Right atrium auricular region (tissue), 2 donors: ENCODE measurements at regions not wholly inside any gene's neighbourhood (a gene's known extent, or its start where the extent isn't known, plus 50 kb on each side); places are given as distances from the start of the nearest gene placed in this dataset.
"Not testable (repeated sequence)": the region's sequence is repeated elsewhere in the genome, so short reads cannot be mapped to it uniquely, and the experiment has no call there.

ENCODE experiments used
- DNase-seq: peaks from one replicate; pipeline ENCODE4 v3.0.0-alpha.2; 2019; ENCODE audit warnings: low spot score
- H3K27ac ChIP-seq, 2 donors: fragments of 200-600 bp; sonication (generic); 1 replicate in 1 of 2; 2 replicates in 1 of 2; pipeline ENCODE4 v1.5.1; 2016 to 2019
- H3K27me3 ChIP-seq, 2 donors: fragments of 200-600 bp; sonication (generic); one replicate each; pipeline versions ENCODE4 v1.5.1 to v1.6.0; 2017 to 2019
- H3K36me3 ChIP-seq: fragments of 200-600 bp; sonication (generic); one replicate; pipeline ENCODE4 v1.5.1; 2016
- H3K4me1 ChIP-seq, 2 donors: fragments of 200-600 bp; sonication (generic); one replicate each; pipeline versions ENCODE4 v1.5.1 to v1.6.0; 2017 to 2019
- H3K4me3 ChIP-seq, 2 donors: fragments of 200-600 bp; sonication (generic); 1 replicate in 1 of 2; 2 replicates in 1 of 2; pipeline ENCODE4 v1.5.1; 2017 to 2019; ENCODE audit warnings: mild to moderate bottlenecking in 1 of 2, moderate library complexity in 1 of 2
- H3K9me3 ChIP-seq, 2 donors: fragments of 200-600 bp; sonication (generic); one replicate each; pipeline ENCODE4 v1.5.1; 2019
- TF ChIP-seq, protein P1 (sequence below), 2 donors: fragments of 200-600 bp; sonication (generic); IDR thresholded peaks; one replicate each; pipeline ENCODE4 v1.5.1; 2019; ENCODE audit warnings: antibody characterized with exemption in 2 of 2

DNA sequence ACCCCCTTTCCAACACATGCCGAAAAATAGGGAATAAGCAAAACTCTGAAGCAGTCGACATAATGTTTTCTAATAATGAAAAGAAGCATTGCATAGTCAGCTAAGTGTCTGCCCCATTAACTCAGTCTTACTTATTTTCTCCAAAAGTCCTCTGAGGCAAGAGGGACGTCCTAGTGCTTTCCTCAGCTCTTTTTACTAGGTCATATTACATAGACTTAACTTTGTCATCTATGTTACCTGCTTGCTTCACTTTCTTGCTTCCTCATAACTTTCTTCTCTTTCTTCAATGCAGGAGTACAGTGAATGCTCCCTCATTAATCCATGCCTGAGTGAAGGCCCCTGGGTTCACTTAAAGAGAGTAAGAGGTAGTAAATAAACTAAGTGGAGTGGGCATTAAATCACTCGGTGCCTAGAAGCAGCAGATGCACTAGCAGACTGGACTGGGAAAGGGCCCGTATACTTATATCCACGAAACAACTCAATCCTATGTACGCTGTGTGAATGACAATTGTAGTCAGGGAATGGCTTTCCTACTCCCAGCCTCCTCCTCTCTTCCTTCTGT, 210.5 kb upstream of the SPAG17 start:
- Histone ChIP-seq H3K27ac (no peak overlapping the region), H3K27me3 (peaks cover 0 to 5% of the 10 kb centered on the region in 2 donors), H3K36me3 (no peaks in the 10 kb centered on the region), H3K4me1 (no peaks in the 10 kb centered on the region), H3K4me3 (no peak overlapping the region), H3K9me3 (no peaks in the 10 kb centered on the region)
- no peak for DNase-seq
- TF ChIP-seq, protein P1, sequence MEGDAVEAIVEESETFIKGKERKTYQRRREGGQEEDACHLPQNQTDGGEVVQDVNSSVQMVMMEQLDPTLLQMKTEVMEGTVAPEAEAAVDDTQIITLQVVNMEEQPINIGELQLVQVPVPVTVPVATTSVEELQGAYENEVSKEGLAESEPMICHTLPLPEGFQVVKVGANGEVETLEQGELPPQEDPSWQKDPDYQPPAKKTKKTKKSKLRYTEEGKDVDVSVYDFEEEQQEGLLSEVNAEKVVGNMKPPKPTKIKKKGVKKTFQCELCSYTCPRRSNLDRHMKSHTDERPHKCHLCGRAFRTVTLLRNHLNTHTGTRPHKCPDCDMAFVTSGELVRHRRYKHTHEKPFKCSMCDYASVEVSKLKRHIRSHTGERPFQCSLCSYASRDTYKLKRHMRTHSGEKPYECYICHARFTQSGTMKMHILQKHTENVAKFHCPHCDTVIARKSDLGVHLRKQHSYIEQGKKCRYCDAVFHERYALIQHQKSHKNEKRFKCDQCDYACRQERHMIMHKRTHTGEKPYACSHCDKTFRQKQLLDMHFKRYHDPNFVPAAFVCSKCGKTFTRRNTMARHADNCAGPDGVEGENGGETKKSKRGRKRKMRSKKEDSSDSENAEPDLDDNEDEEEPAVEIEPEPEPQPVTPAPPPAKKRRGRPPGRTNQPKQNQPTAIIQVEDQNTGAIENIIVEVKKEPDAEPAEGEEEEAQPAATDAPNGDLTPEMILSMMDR (IDR thresholded peaks at IDR 0.05): no peak

DNA sequence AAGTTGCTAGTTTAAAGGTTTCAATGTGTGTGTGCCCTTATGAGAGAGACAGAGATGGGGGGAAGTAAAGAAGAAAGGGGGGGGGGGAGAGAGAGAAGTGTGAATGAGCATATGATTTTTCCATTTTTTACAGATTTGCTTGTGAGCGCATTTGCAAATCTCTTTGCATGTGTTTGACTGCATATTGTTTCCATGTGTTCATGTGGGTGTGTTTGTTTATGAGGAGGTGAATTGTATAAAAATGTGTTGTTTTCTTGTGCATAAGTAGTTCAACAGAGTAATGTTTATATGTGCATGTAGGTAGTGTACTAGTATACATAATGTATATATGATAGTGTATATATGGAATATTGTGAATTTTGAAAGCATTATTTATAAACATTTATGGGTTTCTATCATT, 205.9 kb upstream of the SPAG17 start:
- Histone ChIP-seq H3K36me3 (no peaks in the 10 kb centered on the region), H3K27ac (no peak overlapping the region), H3K27me3 (no peaks in the 10 kb centered on the region), H3K4me1 (no peaks in the 10 kb centered on the region), H3K4me3 (no peak overlapping the region), H3K9me3 (no peaks in the 10 kb centered on the region)
- TF ChIP-seq, protein P1 (IDR thresholded peaks at IDR 0.05): no peak
- DNase-seq: no peak

DNA sequence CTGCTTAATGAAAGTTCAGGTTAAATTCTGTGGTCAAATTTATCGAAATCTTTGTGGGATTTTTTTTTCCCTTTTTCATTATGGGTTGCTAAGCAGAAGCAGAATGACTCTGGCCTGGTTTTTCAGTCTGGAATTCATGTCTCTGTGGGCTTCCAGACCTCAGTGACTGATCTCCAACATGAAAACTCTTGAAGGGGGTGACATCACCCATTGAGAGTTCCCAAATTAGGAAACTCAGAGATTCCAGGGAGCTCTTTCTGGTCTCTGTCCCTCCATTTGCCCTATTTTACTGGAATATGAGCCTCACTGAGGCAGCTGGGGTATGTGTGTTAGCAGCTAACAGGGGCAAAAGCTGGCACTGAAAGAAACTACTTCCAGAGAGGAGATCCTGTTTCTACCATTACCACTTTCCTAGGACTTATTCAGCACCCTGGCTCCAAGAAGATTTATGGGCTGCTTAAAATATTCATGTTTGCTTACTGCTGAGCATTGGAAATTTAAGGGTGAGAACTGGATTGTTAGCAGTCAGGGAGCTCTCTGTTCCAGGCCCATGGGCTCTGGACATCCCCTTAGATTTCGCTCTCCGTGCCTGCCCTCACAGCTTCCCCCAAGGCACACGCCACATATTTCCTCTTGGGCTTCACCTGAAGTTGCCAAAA, 203.4 kb upstream of the SPAG17 start:
- TF ChIP-seq, protein P1 (IDR thresholded peaks at IDR 0.05): no peak

DNA sequence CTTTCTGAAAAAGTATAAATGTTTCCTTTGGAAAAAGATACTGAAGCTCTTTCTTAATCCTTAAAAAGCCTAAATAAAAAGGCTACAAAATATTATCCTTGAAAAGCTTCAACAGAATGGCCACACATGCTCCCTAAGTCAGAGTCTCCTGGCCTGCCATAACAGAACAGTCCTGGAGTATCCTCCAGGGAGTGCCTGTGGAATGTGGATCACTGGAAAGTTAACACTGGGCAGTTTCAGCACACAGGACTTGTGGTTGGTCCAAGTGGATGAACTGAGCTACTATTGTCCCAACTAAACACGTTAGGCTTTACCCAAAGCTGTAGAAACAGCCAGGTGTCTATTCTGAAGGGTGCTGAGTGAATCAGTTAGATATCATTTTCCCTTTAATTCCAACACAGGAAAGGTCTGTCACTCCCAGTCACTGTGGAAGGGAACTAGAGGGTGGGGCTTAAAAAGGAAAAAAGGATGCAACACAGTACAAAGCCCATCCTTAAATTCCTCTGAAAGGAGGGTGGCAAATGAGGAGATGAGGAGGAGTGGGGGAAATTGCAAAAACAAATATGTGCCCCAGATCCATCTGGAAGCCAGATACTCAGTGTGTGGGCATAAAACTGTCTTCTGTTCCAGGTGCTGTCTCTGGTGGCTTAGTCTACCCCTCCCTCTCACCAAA, 196.3 kb upstream of the SPAG17 start:
- Histone ChIP-seq H3K36me3 (no peaks in the 10 kb centered on the region), H3K4me1 (no peaks in the 10 kb centered on the region), H3K4me3 (no peak overlapping the region), H3K9me3 (peaks cover 0 to 4% of the 10 kb centered on the region in 2 donors), H3K27ac (no peak overlapping the region), H3K27me3 (no peaks in the 10 kb centered on the region)
- TF ChIP-seq, protein P1 (IDR thresholded peaks at IDR 0.05): no peak
- no peak for DNase-seq

More for the DNA sequence above, 203.4 kb upstream of the SPAG17 start:
- Histone ChIP-seq H3K27me3 (no peaks in the 10 kb centered on the region), H3K9me3 (no peaks in the 10 kb centered on the region), H3K4me1 (no peaks in the 10 kb centered on the region), H3K36me3 (no peaks in the 10 kb centered on the region), H3K4me3 (no peak overlapping the region), H3K27ac (no peak overlapping the region)
- DNase-seq: no peak

DNA sequence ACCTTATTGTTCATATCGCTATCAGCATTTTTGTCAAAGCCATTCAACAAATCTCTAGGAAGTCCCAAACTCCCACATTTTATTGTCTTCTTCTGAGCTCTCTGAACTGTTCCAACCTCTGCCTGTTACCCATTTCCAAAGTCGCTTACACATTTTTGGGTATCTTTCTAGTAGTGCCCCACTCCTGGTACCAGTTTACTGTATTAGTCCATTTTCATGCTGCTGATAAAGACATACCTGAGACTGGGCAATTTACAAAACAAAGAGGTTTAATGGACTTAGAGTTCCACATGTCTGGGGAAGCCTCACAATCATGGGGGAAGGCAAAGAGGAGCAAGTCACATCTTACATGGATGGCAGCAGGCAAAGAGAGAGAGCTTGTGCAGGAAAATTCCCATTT, 192.2 kb upstream of the SPAG17 start:
- not testable (repeated sequence) for DNase-seq, H3K36me3 ChIP-seq, H3K4me1 ChIP-seq, H3K27me3 ChIP-seq, H3K4me3 ChIP-seq, H3K27ac ChIP-seq
- peaks cover 0 to 19% of the 10 kb centered on the region in 2 donors for H3K9me3 ChIP-seq

DNA sequence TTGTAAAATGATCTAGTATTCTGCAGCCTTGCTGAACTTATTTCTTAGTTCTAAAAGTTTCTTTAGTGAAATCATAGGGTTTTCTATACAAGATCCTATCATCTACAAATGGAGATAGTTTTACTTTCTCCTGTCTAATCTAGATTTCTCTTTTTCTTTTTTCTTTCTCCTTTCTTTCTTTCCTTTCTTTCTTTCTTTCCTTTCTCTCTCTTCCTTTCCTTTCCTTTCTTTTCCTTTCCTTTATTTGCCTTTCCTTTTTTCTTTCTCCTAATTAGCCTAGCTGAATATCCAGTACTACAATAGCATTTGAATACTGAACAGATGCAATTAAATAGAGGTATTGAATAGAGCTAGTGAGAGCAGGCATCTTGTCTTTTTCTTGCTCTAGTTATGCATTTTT, 186.6 kb upstream of the SPAG17 start:
- H3K27me3 ChIP-seq: no peaks in the 10 kb centered on the region
- no peak overlapping the region for H3K4me3 ChIP-seq
- peaks cover 6 to 48% of the 10 kb centered on the region in 2 donors for H3K9me3 ChIP-seq
- DNase-seq: no peak
- TF ChIP-seq, protein P1 (IDR thresholded peaks at IDR 0.05): no peak
- no peaks in the 10 kb centered on the region for H3K4me1 ChIP-seq
- no peaks in the 10 kb centered on the region for H3K36me3 ChIP-seq
- H3K27ac ChIP-seq: no peak overlapping the region
